NB4 (cell line): ENCODE measurements at regions not wholly inside any gene's neighbourhood (a gene's known extent, or its start where the extent isn't known, plus 50 kb on each side); places are given as distances from the start of the nearest gene placed in this dataset.

Experiments
- MYC ChIP-seq: IDR thresholded peaks from 2 replicates; pipeline ENCODE4 v1.6.1; 2011; ENCODE audit warnings: low read depth, low read length
- TF ChIP-seq, protein P1 (sequence below): IDR thresholded peaks from one replicate; pipeline ENCODE4 v1.5.1; 2012; ENCODE audit warnings: low read depth, low read length

DNA sequence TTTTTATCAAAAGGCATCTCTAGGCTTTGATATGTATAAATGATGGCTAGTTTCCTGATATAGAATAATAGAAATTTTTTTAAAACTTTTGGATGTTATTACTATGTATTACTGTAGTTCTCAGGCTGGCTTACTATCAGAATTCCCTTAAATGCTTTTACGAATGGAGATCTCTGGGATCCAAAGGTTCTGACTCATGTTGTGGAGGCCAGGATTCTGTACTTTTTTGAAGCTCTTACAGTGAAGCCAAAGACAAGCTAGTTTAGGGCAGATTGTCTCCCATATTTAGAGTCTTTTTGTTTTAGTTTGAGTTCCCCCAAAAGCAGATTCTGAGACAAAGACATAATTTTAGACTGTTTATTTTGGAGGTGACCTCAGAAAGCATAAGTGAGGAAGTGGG lies 265.9 kb upstream of the SESN3 start:
- TF ChIP-seq, protein P1, sequence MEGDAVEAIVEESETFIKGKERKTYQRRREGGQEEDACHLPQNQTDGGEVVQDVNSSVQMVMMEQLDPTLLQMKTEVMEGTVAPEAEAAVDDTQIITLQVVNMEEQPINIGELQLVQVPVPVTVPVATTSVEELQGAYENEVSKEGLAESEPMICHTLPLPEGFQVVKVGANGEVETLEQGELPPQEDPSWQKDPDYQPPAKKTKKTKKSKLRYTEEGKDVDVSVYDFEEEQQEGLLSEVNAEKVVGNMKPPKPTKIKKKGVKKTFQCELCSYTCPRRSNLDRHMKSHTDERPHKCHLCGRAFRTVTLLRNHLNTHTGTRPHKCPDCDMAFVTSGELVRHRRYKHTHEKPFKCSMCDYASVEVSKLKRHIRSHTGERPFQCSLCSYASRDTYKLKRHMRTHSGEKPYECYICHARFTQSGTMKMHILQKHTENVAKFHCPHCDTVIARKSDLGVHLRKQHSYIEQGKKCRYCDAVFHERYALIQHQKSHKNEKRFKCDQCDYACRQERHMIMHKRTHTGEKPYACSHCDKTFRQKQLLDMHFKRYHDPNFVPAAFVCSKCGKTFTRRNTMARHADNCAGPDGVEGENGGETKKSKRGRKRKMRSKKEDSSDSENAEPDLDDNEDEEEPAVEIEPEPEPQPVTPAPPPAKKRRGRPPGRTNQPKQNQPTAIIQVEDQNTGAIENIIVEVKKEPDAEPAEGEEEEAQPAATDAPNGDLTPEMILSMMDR, result no peak
- no peak for TF ChIP-seq MYC
